NB4 (cell line): ENCODE measurements at regions not wholly inside any gene's neighbourhood (a gene's known extent, or its start where the extent isn't known, plus 50 kb on each side); places are given as distances from the start of the nearest gene placed in this dataset.

Source experiments
- MYC ChIP-seq: IDR thresholded peaks from 2 replicates; pipeline ENCODE4 v1.6.1; 2011; ENCODE audit warnings: low read depth, low read length
- POLR2A ChIP-seq: IDR thresholded peaks from 2 replicates; pipeline ENCODE4 v1.6.1; 2011; ENCODE audit warnings: mild to moderate bottlenecking; ENCODE audit not compliant: insufficient read length; ENCODE audit errors: extremely low read depth
- TF ChIP-seq, protein P1 (sequence below): IDR thresholded peaks from one replicate; pipeline ENCODE4 v1.5.1; 2012; ENCODE audit warnings: low read depth, low read length

DNA sequence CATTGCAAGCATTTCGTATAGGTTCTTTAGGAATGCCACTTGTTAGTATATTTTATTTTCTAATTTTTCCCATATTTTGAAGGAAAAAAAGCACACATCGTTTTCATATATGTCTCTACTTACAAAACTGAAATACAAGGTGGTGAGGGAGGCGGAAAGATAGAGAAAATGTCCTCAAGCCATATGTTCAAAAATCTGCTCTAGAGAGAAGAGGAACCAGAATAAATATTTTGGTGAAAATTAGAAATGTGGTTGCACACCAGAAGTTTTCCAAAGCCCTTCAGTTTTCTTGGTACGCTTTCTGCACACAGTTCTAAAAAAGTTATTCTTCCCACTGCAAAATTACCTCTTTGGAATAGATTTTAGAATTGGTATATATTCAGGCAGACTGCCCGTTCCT is 107.4 kb upstream of the RHOBTB1 start:
- TF ChIP-seq, protein P1, sequence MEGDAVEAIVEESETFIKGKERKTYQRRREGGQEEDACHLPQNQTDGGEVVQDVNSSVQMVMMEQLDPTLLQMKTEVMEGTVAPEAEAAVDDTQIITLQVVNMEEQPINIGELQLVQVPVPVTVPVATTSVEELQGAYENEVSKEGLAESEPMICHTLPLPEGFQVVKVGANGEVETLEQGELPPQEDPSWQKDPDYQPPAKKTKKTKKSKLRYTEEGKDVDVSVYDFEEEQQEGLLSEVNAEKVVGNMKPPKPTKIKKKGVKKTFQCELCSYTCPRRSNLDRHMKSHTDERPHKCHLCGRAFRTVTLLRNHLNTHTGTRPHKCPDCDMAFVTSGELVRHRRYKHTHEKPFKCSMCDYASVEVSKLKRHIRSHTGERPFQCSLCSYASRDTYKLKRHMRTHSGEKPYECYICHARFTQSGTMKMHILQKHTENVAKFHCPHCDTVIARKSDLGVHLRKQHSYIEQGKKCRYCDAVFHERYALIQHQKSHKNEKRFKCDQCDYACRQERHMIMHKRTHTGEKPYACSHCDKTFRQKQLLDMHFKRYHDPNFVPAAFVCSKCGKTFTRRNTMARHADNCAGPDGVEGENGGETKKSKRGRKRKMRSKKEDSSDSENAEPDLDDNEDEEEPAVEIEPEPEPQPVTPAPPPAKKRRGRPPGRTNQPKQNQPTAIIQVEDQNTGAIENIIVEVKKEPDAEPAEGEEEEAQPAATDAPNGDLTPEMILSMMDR, result no peak
- no peak for TF ChIP-seq POLR2A
- no peak for TF ChIP-seq MYC
